ENCODE measurements at regions not wholly inside any gene's neighbourhood (a gene's known extent, or its start where the extent isn't known, plus 50 kb on each side); places are given as distances from the start of the nearest gene placed in this dataset.

DNA sequence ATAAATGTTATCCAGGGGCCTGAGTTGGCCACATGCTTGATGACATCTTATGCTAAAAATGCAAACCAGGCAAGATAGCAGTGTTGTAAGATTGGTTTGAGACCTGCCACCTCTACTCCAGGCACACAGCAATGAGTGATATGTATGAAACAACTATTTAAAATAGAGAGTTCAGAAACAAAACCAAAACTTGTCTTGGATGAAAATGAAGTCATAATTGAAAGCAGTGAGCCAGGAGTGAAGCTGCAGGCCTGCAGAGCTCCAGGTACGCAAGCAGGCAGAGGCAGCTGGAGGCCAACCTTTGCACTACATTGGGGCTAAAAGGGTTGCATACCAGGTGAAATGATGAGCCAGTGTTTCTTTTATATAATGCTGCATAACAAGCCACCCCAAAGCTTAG lies 89.2 kb upstream of the SPATS2L start:
- no peak for FAIRE-seq

DNA sequence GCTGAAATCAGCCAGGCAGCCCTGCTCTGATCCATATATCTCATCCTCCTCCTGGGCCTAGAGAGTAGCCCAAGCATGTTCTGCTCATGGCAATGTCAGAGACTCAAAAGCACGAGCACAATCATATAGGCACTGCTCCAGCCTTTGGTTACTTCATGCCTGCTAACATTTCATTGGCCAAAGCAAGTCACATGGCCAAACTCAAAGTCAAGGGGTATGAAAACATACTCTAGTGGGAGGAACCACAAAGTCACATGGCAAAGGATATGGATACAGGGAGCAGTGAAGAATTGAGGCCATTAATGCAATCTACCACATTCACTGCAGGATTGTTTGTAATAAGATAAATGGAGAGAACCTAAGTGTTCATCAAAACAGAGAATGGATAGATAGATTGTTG lies 87.8 kb upstream of the SPATS2L start:
- no peak for FAIRE-seq

DNA sequence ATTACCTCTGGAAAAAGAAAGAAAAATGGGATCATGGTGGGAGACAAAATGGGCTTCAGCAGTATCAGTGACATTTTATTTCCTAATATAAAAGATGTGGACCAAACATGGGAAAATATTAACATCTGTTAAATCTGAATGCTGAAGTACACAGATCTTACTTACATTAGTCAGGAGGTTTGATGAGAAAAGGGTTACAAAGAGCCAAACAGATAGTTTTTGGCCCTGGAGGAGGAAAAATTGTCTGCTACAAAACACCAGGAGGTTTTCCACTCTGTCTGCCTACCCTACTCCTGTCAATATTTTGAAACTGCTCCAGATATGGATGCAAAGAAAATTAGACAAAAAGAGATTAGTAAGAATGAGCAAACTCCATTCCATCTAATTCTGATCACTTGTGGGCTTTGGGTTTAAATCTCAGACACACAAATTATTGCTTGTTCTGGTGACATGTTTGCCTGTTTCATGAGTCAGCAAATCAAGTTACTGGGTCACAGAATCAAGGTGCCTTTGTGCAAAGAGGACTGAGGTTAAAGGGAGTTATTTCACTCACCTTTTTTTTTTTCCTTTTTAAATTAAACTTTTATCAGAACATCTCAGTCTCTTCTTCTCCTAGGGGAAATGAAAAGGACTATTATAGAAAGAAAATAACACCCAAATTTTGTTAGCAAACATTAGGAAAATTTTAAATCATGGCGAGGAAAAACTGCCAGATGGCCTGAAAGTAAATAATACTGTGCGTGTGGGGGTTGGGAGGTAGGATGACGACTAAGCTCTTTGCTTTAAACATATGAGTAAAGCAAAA lies 87.0 kb upstream of the SPATS2L start:
- no peak for FAIRE-seq

DNA sequence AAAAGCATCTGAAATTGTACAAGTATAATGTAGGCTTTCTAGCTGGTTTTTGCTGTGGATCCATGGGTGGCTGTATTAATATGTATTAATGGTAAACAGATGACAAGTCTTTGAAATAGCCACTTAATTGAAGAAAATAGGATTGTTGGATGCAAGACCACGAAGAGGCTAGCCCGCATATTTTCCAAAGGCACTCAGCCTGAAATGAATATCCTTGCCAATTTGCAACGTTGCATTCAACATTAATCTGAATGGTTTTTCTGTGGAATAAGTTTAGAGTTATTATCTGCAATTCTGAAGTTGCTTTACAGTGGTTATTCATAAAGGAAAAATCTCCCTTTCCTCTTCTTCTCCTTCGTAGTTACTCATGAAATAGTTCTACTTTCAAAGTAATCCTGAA lies 86.2 kb upstream of the SPATS2L start:
- FAIRE-seq: no peak

DNA sequence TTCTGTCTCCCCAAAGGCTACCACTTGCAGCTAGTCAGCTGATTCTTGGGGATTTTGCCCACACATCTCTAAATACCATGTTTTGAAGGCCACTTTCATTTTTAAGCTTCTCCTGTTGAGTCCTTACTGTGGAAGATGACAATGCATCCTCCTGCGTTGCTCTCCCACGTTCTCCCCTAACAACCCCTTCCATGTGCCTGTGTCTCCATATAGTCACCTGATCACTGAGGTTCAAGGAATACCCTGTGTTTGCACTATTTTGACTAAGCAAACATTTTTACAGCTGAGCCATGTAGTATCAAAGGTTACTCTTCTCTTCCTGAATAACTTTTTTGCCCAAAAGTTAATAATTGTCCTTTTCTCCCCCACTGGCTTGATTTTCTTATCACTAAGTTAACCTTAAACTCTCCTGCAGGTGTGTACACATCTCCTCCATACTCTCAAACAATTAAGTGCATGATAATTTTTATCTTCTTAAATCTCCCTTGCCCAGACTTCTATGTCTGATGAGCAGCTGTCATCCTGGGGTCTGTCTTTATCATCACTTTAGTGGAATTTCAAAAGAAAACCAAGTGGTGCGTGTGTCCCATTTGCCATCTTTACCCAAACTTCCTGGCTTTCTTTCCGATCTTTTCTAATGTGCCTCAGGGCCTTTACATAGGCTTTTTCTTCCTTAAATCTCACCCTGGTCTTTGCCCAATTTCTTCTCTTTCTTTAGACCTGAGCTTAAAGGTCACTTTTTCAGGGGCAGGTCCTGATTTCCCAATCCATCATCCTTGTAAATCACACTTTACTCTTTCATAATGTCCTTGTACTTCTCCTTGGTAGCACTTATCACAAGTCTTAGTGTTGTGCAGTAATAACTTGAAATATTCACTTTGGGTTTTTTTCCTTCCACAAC lies 85.2 kb upstream of the SPATS2L start:
- FAIRE-seq: no peak

DNA sequence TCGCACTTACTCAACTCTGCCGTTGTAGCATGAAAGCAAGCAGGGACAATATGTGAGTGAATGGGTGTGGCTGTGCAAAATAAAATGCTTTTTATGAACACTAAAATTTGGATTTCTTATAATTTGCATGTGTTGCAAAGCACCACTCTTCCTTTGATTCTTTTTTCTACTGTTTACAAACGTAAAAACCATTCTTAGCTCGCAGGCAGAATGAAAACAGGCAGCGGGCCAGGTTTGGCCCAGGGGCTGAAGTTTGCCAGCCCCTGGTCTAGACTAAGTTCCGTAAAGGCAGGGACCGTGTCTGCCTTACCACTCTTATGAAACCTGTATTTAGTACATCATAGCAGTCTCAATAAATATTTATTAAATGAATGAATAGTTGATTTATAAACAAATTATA lies 83.7 kb upstream of the SPATS2L start:
- no peak for FAIRE-seq

DNA sequence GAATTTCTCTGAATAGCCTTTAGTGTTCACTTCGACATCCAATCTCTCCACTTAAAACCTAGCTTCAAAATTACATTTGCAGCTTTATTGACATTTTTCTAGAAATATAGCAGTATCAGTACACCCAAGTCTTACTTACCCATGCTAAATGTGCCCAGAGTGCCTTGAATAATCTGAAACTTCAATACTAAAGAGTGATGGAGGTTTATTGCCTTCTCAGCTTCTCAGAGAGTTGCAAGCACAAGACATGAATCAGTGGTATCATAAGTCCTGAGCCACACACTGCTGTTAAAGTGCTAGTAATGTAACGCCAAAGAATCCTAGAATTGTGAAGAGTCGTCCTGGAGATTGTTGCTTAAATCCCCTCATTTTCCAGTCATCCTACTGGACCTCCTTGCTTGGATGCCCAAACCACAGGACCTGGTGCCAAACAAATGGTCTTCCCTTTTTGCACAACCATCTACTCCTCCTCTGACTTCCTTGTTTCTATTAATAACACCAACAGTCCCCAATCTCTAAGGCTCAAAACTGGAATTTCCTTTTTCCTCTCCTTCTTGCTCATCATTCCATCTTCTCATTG lies 83.2 kb upstream of the SPATS2L start:
- FAIRE-seq: no peak

DNA sequence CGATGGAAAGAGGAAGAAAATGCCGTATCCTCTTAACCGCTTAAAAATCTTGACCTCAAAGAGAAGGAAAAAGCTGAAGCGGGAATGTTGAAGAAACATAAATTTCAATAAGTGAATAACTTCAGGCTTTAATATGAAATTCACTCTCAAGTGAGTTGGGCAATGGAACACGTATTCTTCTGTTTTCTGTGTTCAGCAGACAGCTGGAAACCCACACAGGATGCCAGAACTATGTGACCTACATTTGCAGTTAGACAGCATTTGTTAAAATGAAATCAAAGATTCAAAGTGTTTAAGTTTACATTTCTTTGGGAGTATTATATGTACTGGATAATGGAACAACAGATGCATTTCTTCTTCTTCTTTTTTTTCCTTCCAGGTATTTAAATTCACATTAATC lies 80.5 kb upstream of the SPATS2L start:
- FAIRE-seq: no peak

DNA sequence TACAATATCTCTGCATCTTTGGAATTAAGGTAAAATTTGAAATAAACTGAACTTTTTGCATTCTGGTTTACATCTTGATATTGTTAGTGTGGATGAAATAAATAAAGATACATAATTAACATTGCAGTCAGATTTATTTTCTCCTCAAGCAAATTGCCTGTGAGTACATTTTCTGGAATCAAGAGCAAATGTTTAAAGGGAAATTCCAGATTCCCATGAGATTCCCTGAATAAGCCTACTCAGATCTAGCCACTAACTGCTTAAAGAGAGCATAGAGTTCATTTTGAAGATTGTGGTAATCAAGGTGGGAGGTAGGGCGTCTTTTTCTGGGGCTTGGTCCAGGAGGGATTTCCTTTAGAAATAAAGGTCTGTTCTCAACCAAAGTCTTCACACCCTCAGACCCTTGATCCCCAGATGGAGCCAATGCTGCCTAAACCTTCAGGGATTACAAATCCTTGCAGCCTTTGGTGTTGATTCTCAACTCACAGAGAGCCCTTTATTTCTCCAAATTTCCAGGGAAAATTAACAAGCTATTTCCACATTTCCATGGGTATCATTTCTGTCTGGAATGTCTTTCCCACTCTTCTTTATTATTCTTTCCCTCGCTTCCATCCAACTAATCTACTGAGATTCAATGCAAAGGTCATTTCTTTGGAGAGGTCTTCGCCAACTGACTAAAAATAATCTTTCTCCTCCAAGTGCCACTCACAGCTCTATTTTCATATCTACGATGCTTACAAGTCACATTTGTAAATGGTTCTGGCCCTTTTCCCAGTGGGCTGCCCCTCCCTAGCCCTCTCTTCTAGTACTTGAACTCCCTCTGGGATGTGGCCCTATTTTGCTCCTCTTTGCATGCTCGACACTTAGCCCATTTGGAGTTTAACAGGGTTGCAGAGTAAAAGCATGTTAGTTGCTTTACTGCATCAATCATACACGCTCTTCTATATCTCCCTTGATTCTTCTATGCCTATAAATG lies 79.8 kb upstream of the SPATS2L start:
- no peak for FAIRE-seq

DNA sequence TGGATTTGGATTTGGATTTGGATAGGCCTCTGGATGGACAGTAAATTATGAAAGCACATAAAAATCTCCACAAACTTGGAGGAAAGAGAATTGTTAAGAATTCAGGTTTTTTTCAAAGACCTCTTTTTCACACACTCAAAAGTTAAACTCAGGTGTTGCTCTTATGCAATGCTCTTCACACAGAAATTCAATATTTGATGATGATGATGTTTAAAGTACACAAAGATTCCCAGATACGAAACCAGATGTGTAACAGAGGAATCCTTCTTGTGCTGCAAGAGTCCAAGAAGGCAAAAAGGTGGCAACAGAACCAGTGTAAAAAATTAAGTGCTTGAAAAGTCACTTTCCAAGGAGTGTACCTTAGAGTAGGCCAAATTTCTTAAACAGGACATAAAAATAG lies 75.8 kb upstream of the SPATS2L start:
- FAIRE-seq: no peak

DNA sequence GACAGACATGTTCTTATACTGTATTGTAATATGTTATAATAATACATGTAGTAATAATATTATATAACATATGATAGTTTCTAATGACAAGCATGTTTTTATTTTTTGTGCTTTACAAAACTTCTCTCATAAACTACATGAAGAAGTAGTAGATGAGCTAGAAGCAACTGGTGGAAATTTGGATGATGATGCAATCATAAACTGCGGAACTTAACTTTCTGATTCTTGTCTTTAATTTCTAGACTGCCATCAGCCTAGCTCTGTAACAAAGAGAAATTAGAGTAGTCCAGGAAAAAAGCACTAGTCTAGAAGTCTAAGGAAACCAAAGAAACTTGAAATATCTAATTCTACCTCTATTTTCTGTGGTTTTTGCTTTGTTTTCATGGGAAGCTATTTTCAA lies 71.0 kb upstream of the SPATS2L start:
- no peak for FAIRE-seq

DNA sequence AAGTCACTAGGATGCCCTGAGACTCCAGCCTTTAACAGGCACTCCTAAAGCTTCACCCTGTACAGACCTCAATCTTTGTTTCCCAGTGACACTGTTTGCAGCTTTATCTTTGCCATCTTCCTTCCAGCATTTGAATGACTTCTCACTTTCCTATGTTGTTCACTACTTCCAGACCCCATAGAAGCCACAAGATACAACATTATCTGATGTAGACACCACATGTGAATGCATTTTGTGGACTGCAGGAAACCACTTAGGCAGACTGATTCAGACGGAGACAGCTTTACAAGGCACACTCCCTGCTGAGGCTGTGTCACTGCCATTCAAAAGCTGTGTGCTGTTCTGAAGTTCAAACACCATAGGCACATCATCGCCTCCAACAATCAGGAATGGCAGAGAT lies 67.3 kb upstream of the SPATS2L start:
- no peak for FAIRE-seq

DNA sequence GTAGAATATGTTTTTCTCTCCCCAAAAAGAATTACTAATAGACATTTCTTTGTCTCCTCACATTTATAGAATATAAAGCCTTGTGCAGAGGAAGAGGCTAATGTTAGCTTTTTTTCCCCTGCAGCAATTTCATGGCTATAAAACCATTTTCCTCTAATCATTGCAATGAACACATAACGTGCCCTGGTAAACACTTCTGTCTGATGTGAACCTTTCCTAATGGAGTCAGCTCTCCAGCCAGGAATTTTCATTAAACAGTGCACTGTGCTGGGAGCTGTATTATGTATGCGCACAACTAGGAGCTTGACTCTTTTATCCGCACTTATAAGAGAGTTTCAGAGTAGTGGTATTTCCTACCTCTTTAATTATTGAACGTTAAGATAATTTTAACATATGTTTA lies 63.9 kb upstream of the SPATS2L start:
- no peak for FAIRE-seq

DNA sequence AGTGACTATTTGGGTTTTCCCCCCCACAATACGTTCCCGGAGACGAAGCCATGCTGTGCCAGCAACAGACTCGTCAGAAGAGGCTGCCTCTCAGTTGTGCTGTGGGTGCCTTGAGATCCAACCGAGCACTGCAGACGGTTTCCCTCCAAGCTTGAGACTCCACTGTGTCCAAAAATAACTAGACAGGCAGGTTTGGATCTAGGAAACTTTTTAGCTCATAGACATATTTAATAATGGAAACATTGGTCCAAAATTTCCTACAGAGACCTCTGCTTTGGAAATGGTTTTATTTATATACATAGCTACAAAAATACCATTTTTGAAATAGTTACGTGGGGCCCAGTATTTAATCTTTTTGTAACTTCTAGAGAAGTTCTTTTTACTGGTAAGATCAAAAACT lies 63.1 kb upstream of the SPATS2L start:
- no peak for FAIRE-seq

DNA sequence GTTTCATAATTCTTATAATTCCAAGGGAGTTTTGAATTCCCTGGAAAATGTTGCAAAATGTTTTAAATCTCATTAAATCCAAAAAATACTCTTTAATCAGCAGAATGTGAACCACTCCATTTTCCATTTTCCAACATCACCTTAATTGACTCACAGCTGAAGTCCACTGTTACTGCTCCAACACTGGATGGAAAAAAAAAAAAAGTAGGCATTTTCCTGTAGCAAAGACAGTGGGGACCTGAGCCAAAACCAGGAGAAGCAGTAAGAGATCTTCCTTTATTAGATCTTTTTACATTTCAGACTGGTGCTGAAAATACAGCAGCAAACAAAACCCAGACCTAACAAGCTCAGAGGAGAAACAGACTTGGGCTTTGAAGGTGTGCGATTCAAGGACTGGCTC lies 62.4 kb upstream of the SPATS2L start:
- FAIRE-seq: no peak

DNA sequence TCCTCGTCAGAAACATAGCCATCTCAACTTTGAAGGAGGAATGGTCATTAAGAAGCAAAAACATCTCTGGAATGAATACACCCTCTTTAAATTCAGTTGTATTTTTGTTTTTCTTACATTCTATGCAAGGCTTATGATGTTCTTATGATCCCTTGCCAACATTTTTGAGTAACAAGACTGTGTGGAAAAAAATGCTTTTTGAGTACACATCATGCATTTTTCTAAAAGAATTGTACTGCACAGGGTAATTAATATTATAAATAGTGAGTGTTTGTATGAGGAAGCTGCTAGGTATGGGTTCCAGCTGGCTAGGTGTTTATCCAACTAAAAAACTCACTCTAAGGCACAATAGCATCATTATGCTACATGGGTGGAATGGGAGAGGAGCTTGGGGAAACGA lies 59.0 kb upstream of the SPATS2L start:
- FAIRE-seq: no peak

DNA sequence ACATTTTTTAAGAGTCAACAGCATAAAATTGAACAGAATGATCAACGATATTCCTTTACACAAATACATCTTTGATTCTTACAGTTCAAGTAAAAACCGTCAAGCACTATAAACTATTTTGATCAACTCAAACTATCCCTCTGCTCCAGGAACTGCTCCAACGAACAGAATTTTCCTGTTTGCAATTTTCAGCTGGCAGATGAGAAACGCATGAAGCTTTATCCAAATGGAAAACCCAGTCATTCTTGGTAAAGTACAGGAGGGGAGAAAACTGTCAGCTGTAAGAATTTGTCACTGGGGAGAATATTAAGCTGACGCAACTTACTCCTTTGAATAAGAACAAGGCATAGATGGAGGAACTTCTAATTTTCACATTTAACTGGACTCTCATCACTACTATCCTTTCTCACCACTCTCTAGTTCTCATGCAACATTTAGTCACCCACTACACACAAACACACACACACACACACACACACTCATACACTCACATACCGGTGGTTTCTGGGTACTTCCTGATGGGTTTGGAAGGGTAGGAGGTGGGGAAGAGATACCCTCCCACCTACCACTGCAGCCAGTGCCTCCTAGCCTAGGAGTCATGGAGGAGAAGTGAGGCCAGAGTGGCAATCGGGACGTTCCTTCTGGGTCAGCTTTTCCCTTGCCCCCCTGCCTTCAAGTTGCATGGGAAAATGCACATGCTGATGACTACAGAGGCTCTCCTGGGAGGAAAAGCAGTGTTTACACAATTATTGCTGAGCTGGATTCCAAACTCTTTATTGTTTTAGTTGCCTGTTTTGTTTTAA lies 54.0 kb upstream of the SPATS2L start:
- no peak for FAIRE-seq

DNA sequence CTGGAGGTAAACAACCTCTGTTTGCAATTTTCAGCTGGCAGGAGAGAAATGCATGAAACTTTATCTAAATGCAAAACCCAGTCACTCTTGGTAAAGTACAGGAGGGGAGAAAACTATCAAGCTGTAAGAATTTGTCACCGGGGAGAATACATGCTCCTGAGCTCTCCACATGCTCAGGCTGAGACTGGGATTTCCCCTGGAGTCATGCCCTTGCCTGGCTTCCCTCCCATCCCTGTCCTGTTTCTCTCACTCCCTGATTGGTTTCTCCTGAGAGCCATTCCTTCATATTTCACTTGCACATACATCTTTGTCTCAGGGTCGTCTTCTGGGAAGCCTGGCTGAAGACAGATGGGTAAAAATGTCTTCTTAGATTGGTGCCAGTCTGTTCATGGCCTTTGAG lies 52.9 kb upstream of the SPATS2L start:
- FAIRE-seq: no peak

DNA sequence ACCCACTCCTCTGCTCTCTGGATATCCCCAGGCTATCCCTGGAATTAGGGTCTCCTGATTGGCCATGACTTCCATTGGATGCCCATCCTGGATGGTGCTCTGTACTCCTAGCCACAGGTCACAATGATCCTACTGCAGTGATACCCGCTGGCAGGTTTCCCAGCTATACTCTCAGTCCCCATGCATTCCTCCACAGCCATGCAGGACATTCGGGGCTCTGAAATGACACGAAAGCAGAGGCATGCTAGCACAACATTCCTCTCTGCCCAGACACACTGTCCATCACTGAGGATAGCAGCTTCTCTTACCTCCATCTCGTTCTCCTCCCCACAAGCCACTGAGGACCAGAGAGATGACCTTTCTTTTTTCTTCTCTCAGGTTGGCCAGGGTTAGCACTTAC lies 51.7 kb upstream of the SPATS2L start:
- no peak for FAIRE-seq

DNA sequence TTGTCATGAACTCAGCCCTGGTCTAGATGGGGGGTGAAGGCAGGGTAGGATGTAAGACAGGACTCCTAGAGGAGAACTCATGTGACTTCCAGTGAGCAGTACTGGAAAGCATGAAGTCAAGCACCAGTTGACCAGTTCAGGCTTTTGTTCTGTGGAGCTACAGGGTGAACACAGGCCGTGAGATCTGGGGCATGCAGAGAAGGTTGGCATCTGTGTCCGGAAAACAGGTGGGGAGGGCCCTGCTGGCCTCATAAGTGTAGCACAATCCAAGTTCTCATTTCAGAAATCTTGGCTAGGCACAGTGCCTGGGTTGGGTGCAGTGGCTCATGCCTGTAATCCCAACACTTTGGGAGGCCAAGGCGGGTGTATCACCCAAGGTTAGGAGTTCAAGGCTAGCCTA lies 50.9 kb upstream of the SPATS2L start:
- FAIRE-seq: no peak
